Nephron (organoid): ENCODE measurements at regions not wholly inside any gene's neighbourhood (a gene's known extent, or its start where the extent isn't known, plus 50 kb on each side); places are given as distances from the start of the nearest gene placed in this dataset.

ENCODE experiments used
- H3K27ac Mint-ChIP-seq, 3 experiments: 2 replicates each; pipeline ENCODE4 v1.8.0; 2020; ENCODE audit warnings: mixed read lengths in 3 of 3, mild to moderate bottlenecking in 2 of 3, moderate library complexity in 1 of 3
- H3K27me3 Mint-ChIP-seq: 2 replicates; pipeline ENCODE4 v1.8.0; 2021; ENCODE audit warnings: low read depth, mild to moderate bottlenecking, moderate library complexity, mixed read lengths
- H3K36me3 Mint-ChIP-seq: 2 replicates; pipeline ENCODE4 v1.8.0; 2020; ENCODE audit warnings: low read depth, mixed read lengths
- H3K4me1 Mint-ChIP-seq: 2 replicates; pipeline ENCODE4 v1.8.0; 2020; ENCODE audit warnings: mixed read lengths
- H3K4me3 Mint-ChIP-seq, 3 experiments: 2 replicates each; pipeline ENCODE4 v1.8.0; 2020; ENCODE audit warnings: mild to moderate bottlenecking in 3 of 3, mixed read lengths in 3 of 3, moderate library complexity in 2 of 3
- H3K9me3 Mint-ChIP-seq: 2 replicates; pipeline ENCODE4 v1.8.0; 2020; ENCODE audit warnings: mixed read lengths
- CTCF ChIP-seq, 3 experiments: fragments of 200-600 bp; sonication (generic); IDR thresholded peaks; one replicate each; pipeline ENCODE4 v1.5.0; 2021; ENCODE audit warnings: antibody characterized with exemption in 3 of 3; ENCODE audit not compliant: unreplicated experiment in 3 of 3

DNA sequence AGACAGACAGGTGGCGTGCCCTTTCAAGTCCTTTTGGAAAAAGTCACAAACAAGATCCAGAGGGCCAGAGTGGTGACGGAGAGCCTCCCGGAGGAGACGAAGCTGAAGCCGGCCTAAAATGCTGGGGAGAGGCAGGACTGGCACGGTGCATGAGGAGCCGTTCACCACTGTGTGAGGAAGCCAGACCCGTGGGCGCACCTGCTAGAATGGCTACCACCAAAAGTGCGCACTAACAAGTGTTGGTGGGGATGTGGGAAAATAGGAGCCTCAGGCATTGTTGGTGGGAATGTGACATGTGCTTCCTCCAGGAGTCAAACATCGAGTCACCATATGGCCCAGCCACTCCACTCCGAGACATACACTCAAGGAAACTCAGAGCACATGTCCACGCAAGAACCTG lies 67.4 kb upstream of the HELT start:
- H3K4me1 Mint-ChIP-seq, result no peaks in the 10 kb centered on the region
- no peak for TF ChIP-seq CTCF (IDR thresholded peaks at IDR 0.05; ENCODE audit: unreplicated experiment in 3 of 3)
- H3K27me3 Mint-ChIP-seq, result peaks cover 17% of the 10 kb centered on the region
- H3K4me3 Mint-ChIP-seq, result no peak overlapping the region
- H3K36me3 Mint-ChIP-seq, result no peaks in the 10 kb centered on the region
- H3K27ac Mint-ChIP-seq, result no peak overlapping the region
- peaks cover 4% of the 10 kb centered on the region for H3K9me3 Mint-ChIP-seq

GRCh38 chr4:184951668-184952160 lies 66.6 kb upstream of the HELT start:
- no peak for TF ChIP-seq CTCF (IDR thresholded peaks at IDR 0.05; ENCODE audit: unreplicated experiment in 3 of 3)
- Mint-ChIP-seq H3K36me3 (no peaks in the 10 kb centered on the region), H3K9me3 (peaks cover 4% of the 10 kb centered on the region), H3K4me3 (no peak overlapping the region), H3K4me1 (no peaks in the 10 kb centered on the region), H3K27me3 (peaks cover 17% of the 10 kb centered on the region), H3K27ac (no peak overlapping the region)

DNA sequence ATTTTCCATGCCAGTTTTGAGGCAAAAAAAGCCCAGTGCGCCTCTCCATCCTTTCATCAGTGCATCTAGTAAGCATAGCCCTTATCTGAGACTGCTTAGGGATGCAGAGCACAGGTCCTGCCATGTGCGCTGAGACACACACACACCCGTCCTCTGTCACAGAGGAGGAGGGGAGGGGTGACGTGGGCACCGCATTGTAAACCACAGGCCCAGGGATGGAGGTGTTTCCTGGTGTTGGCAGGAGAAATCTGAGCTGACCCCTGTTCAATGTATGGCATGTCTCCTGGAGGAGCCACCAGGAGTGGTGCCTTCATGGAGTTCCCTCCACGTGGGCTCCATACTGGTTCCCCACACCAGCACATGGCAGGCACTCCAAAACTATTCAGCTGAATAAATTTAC lies 65.8 kb upstream of the HELT start:
- H3K27ac Mint-ChIP-seq, result no peak overlapping the region
- TF ChIP-seq CTCF (IDR thresholded peaks at IDR 0.05; ENCODE audit: unreplicated experiment in 3 of 3), result no peak
- H3K27me3 Mint-ChIP-seq, result peaks cover 17% of the 10 kb centered on the region
- no peaks in the 10 kb centered on the region for H3K36me3 Mint-ChIP-seq
- no peak overlapping the region for H3K4me3 Mint-ChIP-seq
- peaks cover 3% of the 10 kb centered on the region for H3K9me3 Mint-ChIP-seq
- H3K4me1 Mint-ChIP-seq, result peaks cover under 1% of the 10 kb centered on the region

GRCh38 chr4:184953421-184953945 lies 64.8 kb upstream of the HELT start:
- peaks cover 10% of the 10 kb centered on the region for H3K4me1 Mint-ChIP-seq
- H3K4me3 Mint-ChIP-seq, result no peak overlapping the region
- H3K27me3 Mint-ChIP-seq, result peaks cover 13% of the 10 kb centered on the region
- TF ChIP-seq CTCF (IDR thresholded peaks at IDR 0.05; ENCODE audit: unreplicated experiment in 3 of 3), result no peak
- H3K9me3 Mint-ChIP-seq, result no peaks in the 10 kb centered on the region
- H3K36me3 Mint-ChIP-seq, result no peaks in the 10 kb centered on the region
- H3K27ac Mint-ChIP-seq, result no peak overlapping the region

DNA sequence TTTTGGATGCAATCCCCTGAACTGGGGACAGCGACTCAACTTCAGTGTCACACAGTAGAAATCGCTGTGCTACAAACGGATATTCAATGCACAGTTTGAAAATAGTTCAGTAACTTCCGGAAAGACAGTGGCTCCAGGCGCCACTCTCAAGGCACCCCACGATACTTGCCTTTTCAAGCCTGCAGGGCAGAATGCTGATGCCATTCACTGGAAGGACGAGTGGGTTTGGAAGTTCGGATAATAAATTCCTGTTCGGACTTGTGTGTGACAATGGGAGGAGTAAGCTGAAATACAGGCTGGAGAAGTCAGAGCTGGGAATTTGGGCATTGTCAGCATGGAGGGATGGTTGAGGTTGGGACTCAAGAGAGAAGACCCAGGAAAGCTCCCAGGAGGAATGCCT lies 64.3 kb upstream of the HELT start:
- no peak for TF ChIP-seq CTCF (IDR thresholded peaks at IDR 0.05; ENCODE audit: unreplicated experiment in 3 of 3)
- H3K27me3 Mint-ChIP-seq, result peaks cover 13% of the 10 kb centered on the region
- H3K36me3 Mint-ChIP-seq, result no peaks in the 10 kb centered on the region
- H3K4me1 Mint-ChIP-seq, result peaks cover 11% of the 10 kb centered on the region
- no peak overlapping the region for H3K4me3 Mint-ChIP-seq
- H3K27ac Mint-ChIP-seq, result no peak overlapping the region
- H3K9me3 Mint-ChIP-seq, result no peaks in the 10 kb centered on the region

- TF ChIP-seq CTCF (IDR thresholded peaks at IDR 0.05; ENCODE audit: unreplicated experiment in 3 of 3), result no peak
- Mint-ChIP-seq H3K9me3 (no peaks in the 10 kb centered on the region), H3K4me1 (peaks cover 11% of the 10 kb centered on the region), H3K27ac (no peak overlapping the region), H3K27me3 (peaks cover 10% of the 10 kb centered on the region), H3K4me3 (no peak overlapping the region), H3K36me3 (no peaks in the 10 kb centered on the region)
Observed at GRCh38 chr4:184954482-184954881, 63.8 kb upstream of the HELT start.
